HFFc6 (cell line): ENCODE measurements at regions not wholly inside any gene's neighbourhood (a gene's known extent, or its start where the extent isn't known, plus 50 kb on each side); places are given as distances from the start of the nearest gene placed in this dataset.

Source experiments
- DNase-seq: peaks from one replicate; pipeline ENCODE4 v3.0.0-alpha.2; 2018
- H3K27ac Mint-ChIP-seq: 2 replicates; pipeline ENCODE4 v1.8.0; 2020; ENCODE audit warnings: mild to moderate bottlenecking, mixed read lengths
- H3K27me3 Mint-ChIP-seq: 2 replicates; pipeline ENCODE4 v1.8.0; 2021; ENCODE audit warnings: mild to moderate bottlenecking, moderate library complexity, mixed read lengths; ENCODE audit not compliant: insufficient read depth
- H3K36me3 Mint-ChIP-seq: 2 replicates; pipeline ENCODE4 v1.8.0; 2021; ENCODE audit warnings: low read depth, mixed read lengths
- H3K4me1 Mint-ChIP-seq: 2 replicates; pipeline ENCODE4 v1.8.0; 2020; ENCODE audit warnings: low read depth, mixed read lengths
- H3K4me3 Mint-ChIP-seq: 2 replicates; pipeline ENCODE4 v1.8.0; 2020; ENCODE audit warnings: mild to moderate bottlenecking, moderate library complexity, mixed read lengths
- H3K9me3 Mint-ChIP-seq: 2 replicates; pipeline ENCODE4 v1.8.0; 2020; ENCODE audit warnings: mild to moderate bottlenecking, mixed read lengths
- CTCF ChIP-seq: fragments of 200-600 bp; sonication (generic); IDR thresholded peaks from 2 replicates; pipeline ENCODE4 v1.5.0; 2021; ENCODE audit warnings: antibody characterized with exemption, mild to moderate bottlenecking

GRCh38 chr2:226274143-226274542 is 525.5 kb downstream of the IRS1 start:
- no peak for DNase-seq
- Mint-ChIP-seq H3K27me3 (peaks cover 2% of the 10 kb centered on the region; the same call in 1 of the 2 replicates), H3K36me3 (no peaks in the 10 kb centered on the region), H3K9me3 (no peaks in the 10 kb centered on the region), H3K4me1 (peaks cover 18% of the 10 kb centered on the region), H3K4me3 (no peak overlapping the region), H3K27ac (no peak overlapping the region)
- TF ChIP-seq CTCF, result no peak

DNA sequence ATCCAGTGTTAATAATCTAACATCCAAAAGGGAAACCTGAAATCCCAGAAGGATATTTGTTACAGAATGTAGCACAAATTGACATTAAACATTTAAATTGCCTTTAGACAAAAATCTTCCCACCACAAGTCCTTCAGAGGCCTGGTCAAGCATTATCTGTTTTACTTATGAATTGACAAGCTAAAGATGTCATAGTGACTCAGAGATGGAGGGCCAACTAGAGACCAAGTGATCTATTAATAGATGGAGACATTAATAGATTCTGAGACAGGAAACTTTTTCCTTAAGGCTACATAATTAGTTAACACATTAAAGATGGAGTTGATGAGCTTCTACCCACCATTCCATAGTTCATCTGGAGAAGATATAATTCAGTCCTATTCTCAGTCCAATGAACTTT is 526.2 kb downstream of the IRS1 start:
- H3K27ac Mint-ChIP-seq, result no peak overlapping the region
- no peaks in the 10 kb centered on the region for H3K36me3 Mint-ChIP-seq
- H3K4me3 Mint-ChIP-seq, result no peak overlapping the region
- DNase-seq, result no peak
- no peak for TF ChIP-seq CTCF
- H3K27me3 Mint-ChIP-seq, result peaks cover 2% of the 10 kb centered on the region; the same call in 1 of the 2 replicates
- H3K4me1 Mint-ChIP-seq, result peaks cover 18% of the 10 kb centered on the region
- no peaks in the 10 kb centered on the region for H3K9me3 Mint-ChIP-seq

GRCh38 chr2:226272435-226272834 is 527.2 kb downstream of the IRS1 start:
- Mint-ChIP-seq H3K9me3 (no peaks in the 10 kb centered on the region), H3K27me3 (peaks cover 2% of the 10 kb centered on the region; the same call in 1 of the 2 replicates), H3K36me3 (no peaks in the 10 kb centered on the region), H3K27ac (no peak overlapping the region), H3K4me1 (peaks cover 18% of the 10 kb centered on the region), H3K4me3 (no peak overlapping the region)
- DNase-seq, result no peak
- no peak for TF ChIP-seq CTCF

DNA sequence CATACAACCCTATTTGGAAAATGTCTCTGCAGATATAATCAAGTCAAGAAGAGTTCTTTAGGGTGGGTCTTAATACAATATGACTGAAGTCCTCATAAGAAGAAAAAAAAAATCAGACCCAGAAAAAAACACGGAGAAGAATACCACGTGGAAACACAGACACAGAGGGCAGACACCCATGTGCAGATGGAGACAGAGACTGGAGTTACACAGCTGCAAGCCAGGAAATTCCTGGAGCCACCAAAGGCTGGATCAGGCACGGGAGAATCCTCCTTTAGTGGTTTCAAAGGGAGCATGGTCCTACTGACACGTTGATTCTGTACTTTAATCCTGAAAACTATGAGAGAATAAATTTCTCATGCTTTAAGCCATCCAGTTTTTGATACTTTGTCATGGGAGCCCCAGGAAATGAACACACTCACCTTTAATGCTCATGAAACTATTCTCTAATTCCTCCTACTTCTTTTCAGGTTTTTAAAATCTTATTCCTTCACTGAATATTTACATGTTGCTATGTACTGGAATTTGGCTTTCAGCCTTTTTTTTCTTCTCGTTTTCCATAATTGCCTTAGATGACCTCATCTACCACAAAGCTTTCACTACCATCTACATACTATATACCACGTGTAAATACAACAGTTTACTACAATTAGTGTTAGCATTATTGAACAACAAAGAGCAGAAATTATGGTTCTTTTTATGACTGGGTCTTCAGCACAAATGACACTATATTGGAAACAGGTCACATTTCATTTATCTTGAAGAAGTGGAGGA is 529.1 kb downstream of the IRS1 start:
- H3K4me3 Mint-ChIP-seq, result no peak overlapping the region
- no peak for TF ChIP-seq CTCF
- H3K4me1 Mint-ChIP-seq, result peaks cover 18% of the 10 kb centered on the region
- no peaks in the 10 kb centered on the region for H3K36me3 Mint-ChIP-seq
- no peaks in the 10 kb centered on the region for H3K9me3 Mint-ChIP-seq
- H3K27ac Mint-ChIP-seq, result no peak overlapping the region
- no peaks in the 10 kb centered on the region for H3K27me3 Mint-ChIP-seq
- DNase-seq, result no peak

DNA sequence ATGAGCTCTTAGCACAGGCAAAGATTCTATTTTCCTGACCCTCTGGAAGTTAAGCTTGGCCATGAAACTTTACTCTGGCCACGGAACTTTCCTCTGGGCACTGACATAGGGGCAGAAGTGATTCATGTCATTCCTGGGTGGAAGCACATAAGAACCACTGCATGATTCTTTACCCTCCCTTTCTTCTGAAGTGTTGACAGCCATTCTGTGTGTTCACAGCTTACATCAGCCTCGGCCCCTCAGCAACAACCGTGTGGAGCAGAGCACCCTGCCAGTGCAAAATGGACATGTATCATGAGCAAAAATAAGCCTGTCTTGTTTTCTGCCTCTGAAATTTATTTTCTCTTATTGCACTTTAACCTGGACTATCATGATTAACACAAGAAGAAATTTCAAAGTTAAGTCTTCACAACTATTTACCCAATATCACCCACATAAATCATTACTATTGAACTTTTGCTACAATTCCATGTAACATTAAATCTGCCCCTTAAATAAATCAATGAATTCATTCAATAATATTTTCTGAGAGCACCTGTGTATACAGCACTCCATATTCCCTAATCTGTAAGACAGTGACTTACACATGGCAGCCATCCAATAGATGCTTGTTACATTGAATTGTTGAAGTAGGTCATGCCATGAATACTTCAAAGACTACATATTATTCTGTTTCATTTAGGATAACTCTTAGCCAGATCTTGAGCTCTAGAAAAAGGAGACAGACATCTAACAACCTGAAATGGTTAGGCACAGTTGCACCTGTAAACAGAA is 531.9 kb downstream of the IRS1 start:
- Mint-ChIP-seq H3K27me3 (no peaks in the 10 kb centered on the region), H3K9me3 (no peaks in the 10 kb centered on the region), H3K36me3 (no peaks in the 10 kb centered on the region), H3K4me1 (peaks cover 10% of the 10 kb centered on the region), H3K4me3 (no peak overlapping the region), H3K27ac (no peak overlapping the region)
- DNase-seq, result no peak
- no peak for TF ChIP-seq CTCF
